Dermis microvascular lymphatic vessel endothelial cell (primary cell): ENCODE measurements at regions not wholly inside any gene's neighbourhood (a gene's known extent, or its start where the extent isn't known, plus 50 kb on each side); places are given as distances from the start of the nearest gene placed in this dataset.

ENCODE experiments used
- DNase-seq, 2 donors: peaks; one replicate each; pipeline versions ENCODE4 v3.0.0 to v3.0.0-alpha.2; 2010; ENCODE audit warnings: low read depth in 2 of 2

DNA sequence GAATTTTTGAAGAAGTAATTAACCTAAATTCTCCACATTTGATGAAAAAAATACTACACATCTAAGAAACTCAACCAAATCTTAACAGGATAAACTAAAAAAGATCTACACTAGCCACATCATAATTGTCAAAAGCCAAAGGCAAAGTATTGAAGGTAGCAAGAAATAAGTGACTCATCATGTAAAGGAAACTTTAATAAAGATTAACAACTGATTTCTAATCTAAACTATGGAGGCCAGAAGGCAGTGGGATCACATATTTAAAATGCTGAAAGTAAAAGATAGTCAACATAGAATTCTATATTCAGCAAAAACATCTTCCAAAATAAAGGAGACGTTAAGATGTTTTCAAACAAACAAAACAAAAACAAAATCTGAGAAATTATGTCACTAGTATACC lies 2002.9 kb downstream of the MAT2B start:
- no peak for DNase-seq

GRCh38 chr5:165508861-165509260 lies 2003.4 kb downstream of the MAT2B start:
- DNase-seq: no peak

DNA sequence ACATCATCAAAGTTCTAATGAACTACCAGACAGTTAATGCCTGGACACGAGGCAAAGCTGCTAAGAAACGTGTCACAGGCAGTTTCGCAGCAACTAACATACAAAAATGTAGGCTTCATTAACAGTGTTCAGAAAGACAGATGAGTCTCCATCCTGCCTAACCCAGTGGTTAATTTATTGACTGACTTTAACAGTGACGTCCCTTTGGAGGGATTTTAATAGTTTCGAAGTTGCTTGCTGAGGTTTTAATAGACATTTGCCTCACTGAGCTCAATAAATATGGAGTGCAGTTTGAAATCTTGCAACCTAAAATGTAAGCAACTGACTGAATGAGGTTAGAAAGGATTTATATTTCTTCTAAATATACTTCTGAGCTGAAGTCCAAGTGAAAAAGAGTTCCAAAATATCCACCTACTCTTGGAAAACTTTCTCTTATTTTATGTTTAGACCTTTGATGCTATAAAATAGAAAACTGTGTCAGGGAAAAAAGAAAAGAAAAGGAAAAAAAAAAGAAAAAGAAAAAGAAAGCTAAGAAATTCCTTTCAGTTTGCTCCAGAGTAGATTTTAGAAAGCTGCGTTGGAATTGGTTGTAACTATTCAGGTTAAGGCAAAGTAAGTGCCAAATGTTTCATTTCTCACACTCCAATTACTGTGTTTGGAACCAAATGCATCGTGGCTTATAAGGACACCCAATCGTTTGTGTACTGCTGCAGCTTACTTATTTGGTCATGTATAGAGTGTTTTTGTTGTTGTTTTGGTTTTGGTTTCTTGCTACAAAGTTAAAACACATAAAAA lies 2016.6 kb downstream of the MAT2B start:
- no peak for DNase-seq

GRCh38 chr5:165525271-165525670 lies 2019.9 kb downstream of the MAT2B start:
- DNase-seq: no peak

DNA sequence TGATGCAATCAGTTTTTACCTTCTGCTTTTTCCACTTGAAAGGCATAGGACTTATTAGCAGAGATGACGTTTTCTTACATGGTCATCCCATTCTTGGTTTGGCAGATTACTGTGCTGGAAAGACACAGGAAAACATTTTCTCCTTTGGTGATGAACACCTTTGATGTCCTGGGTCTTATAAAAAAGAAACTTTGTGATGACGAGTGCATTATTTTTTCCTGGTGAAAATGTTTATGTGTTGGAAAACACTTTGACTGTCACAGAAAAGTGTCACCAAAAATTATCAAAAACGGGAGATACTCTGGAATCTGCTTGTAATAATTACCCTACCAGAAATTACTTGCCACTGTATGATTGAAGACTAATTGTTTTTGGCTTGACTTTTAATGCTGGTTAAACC lies 2020.9 kb downstream of the MAT2B start:
- no peak for DNase-seq

- DNase-seq: no peak
Measured at GRCh38 chr5:165527577-165527976, 2022.2 kb downstream of the MAT2B start.

DNA sequence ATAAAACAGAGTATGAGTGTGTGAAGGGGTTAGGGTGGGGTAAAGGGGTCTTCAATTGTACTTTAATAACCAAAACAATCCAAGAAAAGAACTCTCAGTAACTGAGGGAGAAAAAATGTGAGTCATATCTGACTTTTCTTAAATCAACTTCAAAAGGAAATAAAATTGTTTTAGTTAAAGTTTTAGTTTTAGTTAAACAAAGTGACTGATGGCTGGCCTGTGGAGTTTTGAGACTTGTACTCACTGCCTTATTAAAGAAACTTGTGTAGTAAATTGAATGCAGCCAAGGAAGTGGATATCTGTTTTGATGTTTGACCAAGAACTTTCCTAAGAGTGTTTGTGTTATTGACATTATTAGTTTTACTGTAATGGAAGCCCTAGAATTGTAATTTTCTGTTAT lies 2032.6 kb downstream of the MAT2B start:
- no peak for DNase-seq

- DNase-seq: no peak
Measured at GRCh38 chr5:165559645-165560044, 2054.2 kb downstream of the MAT2B start.

DNA sequence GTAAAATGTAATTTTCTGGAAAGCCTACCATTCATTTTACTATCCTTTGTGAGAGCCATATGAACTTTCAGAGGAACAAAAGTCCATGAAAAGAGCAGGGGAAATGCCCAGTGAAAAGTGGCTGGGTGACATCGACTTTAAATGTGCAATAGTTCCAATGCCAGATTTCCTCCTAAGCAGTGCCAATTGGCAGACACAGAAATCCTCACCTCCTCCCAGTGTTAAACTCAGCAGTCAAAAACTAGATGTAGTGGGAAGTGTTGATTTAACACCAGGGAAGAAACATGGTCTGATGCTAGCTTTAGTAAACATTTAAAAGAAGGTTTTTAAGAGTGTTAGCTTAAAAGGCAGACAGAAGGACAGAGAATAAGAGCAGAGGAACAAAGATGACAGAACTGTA lies 2055.2 kb downstream of the MAT2B start:
- DNase-seq: no peak

GRCh38 chr5:165565911-165566310 lies 2060.5 kb downstream of the MAT2B start:
- no peak for DNase-seq

DNA sequence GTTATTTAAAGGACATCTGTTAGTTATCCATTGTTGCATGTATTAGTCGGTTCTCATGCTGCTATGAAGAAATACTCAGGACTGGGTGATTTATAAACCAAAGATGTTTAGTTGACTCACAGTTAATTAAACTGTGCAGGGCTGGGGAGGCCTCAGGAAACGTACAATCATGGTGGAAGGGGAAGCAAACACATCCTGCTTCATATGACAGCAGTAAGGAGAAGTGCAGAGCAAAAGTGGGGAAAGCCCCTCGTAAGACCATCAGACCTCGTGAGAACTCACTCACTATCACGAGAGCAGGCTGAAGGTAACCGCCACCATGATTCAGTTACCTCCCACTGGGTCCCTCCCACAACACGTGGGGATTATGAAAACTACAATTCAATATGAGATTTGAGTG lies 2064.1 kb downstream of the MAT2B start:
- DNase-seq: no peak

DNA sequence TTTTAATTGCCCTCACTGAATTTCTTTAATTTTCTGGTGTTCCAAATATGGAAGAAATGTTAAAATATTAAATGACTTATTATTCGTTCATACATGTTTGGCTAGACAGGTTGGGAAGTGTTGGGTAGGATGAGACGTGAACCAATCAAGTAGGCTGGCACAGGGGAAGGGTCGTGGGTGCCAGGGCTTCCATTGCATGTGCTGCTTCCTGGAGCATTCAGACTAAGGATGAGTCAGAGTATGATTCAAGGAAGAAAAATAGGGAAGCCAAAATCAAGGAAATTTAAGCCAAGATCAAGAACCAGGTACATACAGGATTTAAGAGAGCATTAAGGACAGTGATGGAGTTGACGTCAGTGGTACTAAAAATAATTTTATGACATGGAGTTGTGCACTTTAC lies 2068.0 kb downstream of the MAT2B start:
- peak; percentile 4 to 15 for DNase-seq

DNA sequence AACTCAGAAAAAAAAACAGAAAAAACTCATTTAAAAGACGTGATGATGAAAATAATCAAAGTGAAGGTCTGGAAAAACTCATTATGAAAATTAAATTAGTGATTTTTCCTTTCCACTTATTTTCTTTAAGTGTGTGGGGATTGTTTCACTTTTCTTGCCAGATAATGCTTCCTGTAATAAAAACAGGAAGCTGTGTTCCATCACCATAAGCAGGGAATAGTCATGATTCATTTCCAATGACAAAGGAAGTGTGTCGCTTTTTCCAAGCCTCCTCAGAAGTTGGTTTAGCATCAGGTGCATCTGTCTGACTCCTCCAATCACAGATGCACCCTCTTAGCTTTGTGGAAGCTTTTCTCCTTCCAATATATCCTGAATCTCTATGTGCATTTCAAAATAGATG lies 2068.7 kb downstream of the MAT2B start:
- DNase-seq: peak; percentile 18 to 38

GRCh38 chr5:165576678-165577275 lies 2071.4 kb downstream of the MAT2B start:
- DNase-seq: no peak

GRCh38 chr5:165579911-165580310 lies 2074.5 kb downstream of the MAT2B start:
- DNase-seq: no peak

DNA sequence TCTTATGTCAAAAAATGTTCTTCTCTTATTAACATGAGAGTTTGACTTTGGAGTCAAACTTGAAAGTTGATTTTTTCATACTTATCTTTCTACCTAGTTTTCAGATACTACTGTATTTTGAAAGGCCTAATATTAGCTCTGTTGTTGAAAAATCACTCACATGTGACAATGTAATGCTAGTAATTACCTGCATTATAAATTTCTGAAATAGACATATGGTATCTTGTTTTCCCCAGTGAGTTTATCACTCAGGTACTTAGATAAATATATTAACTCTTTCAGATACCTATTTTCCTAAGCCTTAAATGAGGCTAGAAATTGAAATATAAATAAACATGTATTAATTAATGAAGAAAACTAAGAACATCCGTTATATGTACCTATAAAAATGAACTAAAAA lies 2089.3 kb downstream of the MAT2B start:
- no peak for DNase-seq

DNA sequence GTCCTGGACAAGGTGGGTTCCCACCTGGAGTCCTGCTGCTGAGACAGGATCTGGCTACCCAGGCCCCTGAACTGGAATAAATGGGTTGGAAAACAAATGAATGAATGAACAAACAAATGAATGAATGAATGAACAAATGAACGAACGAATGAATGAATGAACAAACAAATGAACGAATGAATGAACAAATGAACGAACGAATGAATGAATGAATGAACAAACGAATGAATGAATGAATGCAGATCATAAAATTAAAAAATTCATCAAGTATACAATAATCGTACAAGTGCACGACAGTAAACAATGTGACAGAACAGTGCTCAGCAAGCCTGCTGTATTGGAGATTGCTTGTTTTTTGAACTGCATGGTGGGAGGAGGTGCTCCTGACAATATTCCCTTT lies 2097.1 kb downstream of the MAT2B start:
- no peak for DNase-seq

DNA sequence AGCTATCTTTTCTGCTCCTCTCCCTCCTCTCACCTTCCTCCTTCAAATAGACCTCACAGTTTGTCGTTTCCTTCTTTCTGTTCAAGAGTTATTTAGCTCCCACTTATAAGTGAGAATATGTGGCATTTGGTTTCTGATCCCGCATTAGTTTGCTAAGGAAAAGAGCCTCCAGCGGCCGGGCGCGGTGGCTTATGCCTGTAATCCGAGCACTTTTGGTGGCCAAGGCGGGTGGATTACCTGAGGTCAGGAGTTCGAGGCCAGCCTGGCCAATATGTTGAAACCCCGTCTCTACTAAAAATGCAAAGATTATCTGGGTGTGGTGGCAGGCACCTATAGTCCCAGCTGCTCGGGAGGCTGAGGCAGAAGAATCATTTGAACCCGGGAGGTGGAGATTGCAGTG lies 2101.6 kb downstream of the MAT2B start:
- DNase-seq: no peak

DNA sequence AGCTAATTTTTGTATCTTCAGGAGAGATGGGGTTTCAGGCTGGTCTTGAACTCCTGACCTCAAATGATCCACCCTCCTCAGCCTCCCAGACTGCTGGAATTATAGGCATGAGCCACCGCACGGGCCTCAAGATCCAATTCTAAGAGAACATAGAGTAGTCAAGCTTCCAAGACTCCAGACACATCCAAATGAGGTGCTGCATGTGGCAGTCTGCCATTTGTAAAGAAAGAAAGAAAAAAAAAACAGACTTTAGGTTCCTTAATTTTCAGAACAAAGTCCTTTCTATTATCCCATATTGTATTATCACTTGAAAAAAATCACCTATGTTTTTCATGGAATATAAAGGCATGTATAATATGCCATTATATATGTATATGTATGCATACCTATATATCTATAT lies 2104.5 kb downstream of the MAT2B start:
- no peak for DNase-seq

DNA sequence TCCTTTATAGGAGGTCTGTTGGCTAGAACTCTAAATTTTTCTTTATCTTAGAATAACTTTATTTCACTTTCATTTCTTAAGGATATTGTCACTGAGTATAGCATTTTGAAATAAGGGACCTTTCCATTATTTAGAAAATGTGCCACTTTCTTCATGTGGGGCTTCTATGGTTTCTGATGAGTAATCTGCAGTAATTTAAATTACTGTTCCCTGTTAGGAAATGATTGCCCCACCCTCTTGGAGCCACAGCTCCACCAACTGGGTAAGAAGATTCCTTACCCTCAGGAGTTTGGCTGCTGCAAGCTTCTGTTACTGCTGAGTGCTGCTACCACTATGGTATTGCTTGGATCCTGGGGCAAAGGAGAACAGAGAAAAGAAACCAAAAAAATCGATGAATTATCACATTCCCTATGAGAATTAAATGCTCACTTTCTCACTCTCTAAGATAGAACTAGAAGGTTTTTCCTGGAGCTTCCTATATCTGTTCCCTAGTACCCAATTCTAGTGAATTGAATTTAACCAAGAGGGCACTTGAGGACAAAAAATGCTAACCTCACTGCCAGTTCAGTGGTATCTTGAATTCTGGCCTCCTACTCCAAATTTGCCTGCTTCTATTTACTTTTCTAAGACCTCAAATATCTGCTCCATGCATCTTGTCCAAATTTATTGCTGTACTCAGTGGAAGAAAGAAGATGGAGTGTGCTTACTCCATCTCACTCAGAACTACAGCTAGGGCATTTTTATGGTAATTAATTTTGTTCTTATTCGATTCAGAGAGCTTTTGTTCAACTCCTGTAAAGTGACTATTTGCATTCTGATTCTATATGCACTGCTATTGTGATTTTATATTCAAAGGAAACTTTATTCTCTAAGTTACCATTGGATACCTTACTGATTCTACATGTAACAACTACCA lies 2111.3 kb downstream of the MAT2B start:
- no peak for DNase-seq

- DNase-seq: no peak
Measured at GRCh38 chr5:165617491-165617890, 2112.1 kb downstream of the MAT2B start.

GRCh38 chr5:165620394-165620793 lies 2115.0 kb downstream of the MAT2B start:
- DNase-seq: no peak
